Kidney glomerular epithelial cell (primary cell): ENCODE measurements at regions not wholly inside any gene's neighbourhood (a gene's known extent, or its start where the extent isn't known, plus 50 kb on each side); places are given as distances from the start of the nearest gene placed in this dataset.

Experiments used
- DNase-seq: peaks from one replicate; lab custom pipeline; 2025; lab: John Stamatoyannopoulos, UW

DNA sequence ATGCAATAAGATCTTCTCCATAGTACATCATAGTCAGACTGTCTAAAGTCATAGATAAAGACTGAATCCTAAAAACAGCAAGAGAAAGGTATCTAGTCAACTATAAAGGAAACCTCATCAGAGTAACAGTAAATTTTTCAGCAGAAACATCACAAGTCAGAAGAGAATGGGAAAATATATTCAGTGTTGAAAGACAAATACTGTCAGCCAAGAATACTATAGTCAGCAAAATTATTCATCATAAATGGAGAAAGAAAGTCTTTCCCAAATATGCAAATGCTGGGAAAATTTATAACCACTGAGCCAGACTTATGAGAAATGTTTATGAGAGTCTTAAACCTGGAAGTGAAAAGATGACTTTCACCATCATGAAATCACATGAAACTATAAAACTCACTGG lies 136.7 kb downstream of the KDR start:
- DNase-seq = no peak

DNA sequence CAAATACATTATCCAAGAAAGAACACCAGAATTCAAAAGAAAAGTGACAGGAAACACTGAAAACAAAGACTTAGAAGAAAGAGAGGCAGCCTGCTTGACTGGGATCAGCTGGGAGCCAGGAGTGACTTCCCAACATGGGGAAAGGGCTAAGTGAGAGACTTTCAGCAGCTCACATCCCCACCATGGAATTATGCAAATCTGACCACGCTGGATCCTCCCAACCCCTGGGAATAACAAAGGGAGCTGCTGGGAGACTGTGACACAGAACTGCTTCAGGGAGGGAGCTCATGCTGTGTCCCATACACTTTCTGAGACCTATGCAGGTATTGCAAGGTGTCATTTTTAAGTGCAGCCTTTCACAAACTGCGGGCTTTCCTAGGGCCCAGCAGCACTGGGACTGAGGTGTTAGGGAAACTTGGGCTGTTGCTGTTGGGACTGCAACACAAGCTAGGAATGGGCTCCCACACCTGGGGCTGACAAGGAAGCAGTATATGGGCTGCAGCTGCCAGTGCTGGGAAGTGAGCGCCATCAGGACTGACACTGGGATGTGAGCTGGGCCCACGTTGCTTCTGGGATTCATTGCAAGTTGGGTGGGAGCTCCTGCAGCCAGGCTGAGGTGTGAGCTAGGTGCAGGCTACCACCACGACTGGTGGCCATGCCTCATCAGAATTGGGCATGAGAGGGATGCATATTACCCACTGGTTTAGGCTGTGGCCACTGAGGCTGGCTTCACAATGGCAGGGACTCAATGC lies 139.1 kb downstream of the KDR start:
- no peak for DNase-seq

GRCh38 chr4:54976682-54977081 lies 148.7 kb downstream of the KDR start:
- DNase-seq = no peak

DNA sequence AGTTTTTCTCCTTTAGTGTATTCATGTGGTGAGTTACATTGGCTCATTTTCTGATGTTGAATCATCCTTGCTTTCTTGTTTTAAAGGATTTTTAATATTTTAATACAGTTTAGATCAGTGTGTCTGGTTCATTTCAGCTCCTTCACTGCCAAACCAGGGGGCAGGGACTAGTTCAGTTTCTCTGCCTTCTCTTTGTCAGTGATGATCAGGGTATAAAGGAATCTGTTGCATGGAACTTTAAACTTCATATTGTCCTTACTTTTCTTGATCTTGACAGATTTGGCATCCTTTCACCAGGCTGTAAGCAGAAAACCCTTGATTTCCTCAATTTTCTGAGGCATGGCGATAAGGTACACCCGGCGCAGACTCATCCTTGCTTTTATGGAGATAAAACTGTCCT lies 149.4 kb downstream of the KDR start:
- DNase-seq = no peak

DNA sequence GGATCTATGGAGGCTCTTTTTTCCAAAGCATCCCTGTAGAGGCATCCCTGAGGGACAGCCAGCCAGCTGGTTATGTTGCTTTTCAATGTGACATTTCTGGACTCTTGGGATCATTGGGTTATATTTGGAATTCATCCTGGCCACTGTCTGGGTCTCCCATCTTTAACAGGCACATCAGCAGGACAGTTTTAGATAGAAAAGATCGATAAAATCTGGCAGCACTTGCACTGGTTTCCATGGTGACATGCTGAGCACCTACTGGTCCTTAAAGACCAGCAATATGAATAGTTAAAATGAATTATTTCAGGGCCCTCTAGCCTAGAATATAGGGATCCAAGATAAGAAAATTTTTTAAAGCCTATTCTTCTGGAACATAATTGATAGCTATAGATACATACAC lies 151.6 kb downstream of the KDR start:
- DNase-seq = no peak

GRCh38 chr4:54971474-54971950 lies 153.9 kb downstream of the KDR start:
- DNase-seq = peak; percentile 69

- DNase-seq = no peak
These were observed 158.1 kb downstream of the KDR start for GRCh38 chr4:54967289-54967688.

DNA sequence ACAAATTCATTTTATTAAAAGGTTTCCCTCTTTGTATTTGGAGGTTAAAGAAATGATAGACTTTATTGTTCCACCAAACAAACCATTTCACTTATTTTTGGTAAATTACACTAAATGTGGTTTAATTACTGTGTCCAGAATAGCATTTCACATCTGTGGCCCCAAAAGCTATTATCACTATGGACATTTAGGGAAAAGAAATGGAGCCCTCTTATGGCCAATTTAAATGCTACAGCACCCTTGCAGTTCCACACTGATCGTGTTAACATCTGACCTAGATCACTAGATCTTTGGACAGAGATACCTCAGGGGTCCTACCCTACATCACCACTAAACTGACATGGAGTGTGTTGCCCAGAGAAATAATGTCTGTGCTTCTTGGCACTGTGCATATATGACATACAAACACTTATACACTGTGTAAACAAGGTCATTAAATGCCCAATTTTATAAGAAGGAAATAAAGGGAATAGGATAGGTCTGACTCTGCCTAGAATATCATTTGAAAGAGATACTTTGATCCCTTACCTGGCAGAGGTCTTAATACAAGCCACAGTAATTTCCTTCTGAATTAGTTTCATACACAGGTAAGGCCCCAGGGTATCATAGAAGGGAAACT lies 163.9 kb downstream of the KDR start:
- peak; percentile 3 for DNase-seq

DNA sequence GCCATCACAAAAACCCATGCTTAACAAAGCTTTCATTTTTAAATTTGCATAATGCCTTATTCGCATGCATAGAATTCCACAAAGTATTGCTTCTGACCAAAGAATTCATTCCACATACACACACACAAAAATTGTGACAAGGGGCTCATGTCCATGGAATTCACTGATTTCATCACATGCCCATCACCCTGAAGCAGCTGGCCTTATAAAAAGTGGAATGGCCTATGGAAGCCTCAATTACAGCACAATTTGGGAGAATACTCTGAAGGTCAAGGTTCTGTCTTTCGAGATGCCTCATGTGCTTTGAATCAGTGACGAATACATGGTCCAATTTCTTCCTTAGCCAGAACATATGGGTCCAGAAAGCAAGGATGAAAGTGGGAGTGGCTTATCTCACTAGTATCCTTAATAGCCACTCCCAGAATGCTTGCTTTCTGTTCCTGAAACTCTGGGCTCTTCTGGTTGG lies 165.7 kb downstream of the KDR start:
- no peak for DNase-seq

DNA sequence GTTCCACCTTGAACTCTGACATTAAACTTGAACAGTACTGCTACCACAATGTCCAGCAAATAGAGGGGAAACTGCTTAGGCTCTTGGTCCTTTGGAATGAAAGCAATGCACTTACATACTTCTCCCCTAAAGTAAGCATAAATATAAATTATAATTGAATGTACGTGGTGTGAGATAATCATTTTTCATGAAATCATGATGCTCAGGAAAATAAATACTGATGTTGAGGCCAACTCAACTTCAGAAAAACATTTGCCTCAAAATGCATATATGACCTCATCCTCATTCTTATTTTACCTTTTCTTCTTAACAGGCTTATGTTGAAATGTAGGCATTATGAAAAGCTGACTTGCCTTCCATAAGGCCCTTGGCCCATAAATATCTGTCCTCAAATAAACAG lies 166.3 kb downstream of the KDR start:
- no peak for DNase-seq

DNA sequence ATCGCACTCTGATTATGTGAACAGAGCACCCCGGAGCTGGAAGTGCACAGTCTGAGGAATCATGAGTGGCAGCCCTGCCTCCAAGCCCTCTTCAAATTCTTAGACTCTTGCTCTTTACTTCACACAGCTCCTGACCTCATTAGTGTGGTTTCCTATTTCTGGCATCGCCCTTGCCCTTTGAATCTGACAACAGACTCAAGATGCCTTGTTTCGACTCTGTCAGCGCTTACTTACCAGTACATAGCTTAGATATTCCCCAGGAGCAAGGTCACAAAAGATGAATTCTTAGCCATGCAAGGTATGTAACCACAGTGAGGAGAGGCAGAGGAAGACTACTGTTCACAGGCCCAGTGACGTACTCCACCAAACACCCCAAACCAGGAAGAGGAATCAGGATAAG lies 167.2 kb downstream of the KDR start:
- no peak for DNase-seq

DNA sequence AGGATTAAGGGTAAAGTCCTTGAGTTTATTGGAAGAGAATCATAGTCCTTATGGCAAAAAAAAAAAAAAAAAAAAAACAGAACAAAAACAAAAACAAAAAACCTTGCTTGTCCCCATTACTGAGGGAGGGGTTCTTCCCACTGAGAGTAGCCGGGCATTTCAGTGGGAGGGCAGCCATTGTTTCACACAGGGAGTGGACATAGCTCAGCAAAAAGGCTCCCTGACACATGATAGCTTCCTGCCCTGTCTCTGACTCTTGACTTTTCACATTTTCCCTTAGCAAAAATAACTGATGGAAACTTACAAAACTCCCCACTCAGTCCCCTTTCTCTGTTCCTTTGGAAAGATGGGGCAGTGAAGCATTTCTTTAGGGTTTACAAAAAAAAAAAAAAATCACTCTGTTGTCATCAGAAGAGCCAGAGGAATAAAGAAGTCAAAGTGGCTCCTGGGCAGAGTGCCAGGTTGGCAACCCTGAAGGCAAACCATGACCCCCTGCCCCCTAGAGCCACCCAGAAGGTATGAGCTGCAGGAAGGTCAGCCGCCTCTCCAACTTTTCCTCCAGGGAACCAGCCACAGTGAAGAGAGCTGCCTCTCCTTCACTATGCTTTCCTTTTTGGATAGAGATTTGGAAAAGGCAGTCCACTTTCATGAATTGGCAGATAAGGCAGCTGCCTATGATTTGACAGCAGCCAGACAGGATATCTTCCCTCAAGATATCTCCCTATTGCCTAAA lies 170.6 kb downstream of the KDR start:
- no peak for DNase-seq

- DNase-seq = no peak
These were observed 178.7 kb downstream of the KDR start for GRCh38 chr4:54946741-54947140.

DNA sequence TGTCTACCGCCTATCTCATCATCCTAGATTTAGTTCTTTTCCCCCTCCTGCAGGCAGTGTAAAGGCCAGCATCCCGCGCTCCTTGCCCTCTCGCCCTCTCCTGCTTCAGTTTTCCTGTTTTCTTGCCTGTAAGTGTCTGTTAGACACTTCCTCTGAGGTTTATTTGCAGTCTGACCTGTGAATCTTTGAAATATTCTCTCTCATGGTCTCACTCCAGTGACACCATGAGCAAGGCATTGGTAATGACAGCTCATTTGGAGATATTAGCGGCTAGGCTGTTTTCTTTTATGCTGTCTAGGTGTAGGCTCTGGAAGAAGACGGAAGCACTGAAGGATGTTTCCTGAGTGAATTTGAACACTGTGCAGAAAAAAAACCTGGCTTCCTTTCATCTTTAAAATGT lies 179.6 kb downstream of the KDR start:
- no peak for DNase-seq

- no peak for DNase-seq
These were observed 182.7 kb downstream of the KDR start for GRCh38 chr4:54942721-54943120.

GRCh38 chr4:54941994-54942552 lies 183.3 kb downstream of the KDR start:
- DNase-seq = no peak

DNA sequence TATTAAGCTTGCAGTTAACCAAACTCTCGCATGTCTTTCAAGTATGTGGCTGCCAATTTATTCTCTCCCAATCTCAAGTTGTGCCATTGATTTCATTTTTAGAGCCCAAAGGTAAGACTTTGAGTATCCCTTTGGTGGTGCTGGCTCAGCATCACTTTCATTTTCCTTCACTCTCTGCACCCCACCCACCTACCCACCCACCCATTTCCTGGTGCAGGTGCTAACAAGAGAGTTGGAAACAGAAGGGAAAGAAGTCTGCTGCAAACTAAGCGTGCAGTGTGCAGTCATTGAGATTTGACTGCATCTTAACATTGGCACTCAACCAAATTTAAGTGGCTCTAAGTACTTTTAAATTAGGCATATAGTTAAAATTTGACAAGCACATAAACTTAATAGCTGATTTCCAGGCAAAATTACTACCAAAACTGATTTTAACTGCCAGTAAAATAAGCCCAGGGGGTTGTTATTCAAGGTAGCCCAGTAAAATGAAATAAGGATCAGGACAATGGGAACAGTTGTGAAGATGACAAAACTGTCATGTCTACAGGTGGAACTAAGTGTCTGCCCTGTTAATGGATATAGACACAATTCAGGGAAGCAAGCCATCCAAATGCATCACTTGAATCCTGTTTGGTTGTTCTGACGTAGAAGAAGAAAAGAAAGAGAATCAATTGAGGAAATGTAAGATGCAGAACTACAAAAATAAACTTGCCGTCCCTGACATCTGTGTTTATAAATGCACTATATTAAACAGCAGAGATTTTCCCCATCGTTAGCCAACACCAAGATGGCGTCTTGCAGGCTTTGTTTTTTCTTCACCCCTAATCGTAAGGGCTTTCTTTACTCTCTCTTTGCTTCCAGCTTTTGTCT lies 184.2 kb downstream of the KDR start:
- no peak for DNase-seq

DNA sequence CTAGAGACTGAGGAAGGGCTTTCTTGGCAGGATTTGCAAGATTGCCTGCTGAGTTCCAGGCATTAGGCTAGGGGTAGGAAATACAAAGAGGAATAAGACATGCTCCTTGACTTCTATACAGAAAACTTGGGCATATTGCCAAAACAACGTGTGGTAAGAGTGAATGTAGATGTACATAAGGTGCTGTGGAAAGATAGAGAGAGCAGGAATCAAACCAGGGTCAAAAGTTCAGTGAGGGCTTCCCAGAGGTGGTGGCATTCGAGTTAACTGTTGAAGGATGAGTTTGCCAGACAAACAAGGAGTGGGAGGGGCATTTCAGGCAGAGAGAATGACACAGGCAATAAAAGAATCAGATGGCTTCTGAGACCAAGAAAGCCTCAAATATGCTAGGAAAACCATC lies 187.9 kb downstream of the KDR start:
- no peak for DNase-seq

DNA sequence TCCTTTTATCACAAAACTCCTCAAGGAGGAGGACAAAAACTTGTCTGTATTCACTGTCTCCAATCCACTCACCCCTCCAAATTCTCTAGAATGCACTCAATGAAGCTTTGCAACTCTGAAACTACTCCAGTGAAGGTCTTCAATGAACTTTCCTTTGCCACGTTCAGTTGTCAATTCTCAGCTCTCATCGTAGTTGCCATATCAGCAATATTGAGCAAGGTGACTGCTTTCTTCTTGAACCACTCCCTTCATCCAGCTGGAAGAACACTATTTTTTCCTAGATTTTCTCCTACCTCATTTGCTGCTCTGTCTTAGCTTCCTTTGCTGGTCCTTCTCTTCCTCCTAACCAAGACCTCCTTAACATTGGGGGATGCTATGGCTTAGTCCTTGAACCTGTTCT lies 191.8 kb downstream of the KDR start:
- no peak for DNase-seq

DNA sequence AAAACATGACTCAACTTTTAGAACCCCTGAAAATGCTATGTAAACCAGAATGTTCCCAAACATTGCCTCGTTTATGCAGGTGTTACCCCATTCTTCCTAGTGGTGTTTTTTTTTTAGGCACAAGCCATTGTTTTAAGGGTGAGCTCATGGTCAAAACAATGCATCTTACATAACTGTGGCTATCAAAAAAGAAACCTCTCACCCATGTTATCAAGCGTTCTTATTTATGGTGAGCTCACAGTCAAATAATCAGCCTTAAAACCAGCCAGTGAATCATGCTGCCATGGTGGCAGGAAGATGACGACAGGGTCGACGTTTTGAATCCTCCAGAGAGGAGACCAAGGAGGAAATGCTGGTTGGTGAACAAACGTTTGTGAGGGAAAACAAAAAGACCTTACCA lies 195.2 kb downstream of the KDR start:
- DNase-seq = no peak

- no peak for DNase-seq
These were observed 195.9 kb downstream of the KDR start for GRCh38 chr4:54929459-54929858.

DNA sequence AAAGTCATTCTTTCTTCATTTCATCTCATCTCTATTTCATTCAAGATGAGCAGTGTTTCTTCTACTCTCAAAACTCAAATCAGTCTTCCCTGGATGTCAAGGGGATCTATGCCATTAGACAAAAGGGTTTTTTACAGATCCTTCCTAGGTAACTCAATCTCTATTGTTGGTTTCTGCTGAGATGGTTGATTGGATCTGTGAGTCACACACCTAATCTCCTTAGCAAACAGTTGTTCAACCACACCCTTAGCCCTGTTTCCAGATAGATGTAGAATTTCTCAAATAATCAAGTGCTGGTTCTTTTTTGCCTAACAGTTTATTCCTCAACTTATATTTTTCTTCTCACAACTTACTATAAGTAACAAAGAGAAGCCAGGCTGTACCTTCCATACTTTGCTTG lies 200.5 kb downstream of the KDR start:
- DNase-seq = no peak
